ENCODE measurements at regions not wholly inside any gene's neighbourhood (a gene's known extent, or its start where the extent isn't known, plus 50 kb on each side); places are given as distances from the start of the nearest gene placed in this dataset.
"Not testable (repeated sequence)": the region's sequence is repeated elsewhere in the genome, so short reads cannot be mapped to it uniquely, and the experiment has no call there.

DNA sequence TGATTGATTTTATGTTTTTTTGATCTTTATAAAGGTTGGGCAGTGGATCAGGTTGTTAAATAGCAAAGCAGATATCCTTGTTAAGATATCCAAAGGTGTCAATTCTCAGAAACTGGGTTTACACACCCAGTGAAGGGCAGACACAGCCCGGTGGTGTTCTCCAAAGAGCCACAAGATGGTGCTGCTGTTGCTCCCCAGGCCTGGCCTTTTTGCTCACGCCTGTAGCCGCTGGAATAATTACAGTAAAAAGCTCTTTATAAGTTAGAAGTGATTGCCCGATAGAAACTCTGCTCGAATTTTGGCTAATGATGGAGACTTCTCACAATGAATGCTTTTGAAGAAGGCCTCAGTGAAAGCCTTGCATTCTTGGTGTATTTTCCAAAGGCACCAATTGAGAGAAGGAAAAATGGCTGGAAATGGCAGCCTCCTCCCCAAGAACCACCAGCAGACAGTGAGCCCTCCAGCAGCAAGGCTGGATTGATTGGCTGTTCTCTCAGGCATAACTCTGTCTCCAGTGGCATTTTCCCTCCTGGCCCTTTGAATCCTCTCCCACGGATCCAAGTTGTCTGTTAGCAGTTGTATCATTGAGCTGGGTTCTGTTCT, 120.5 kb upstream of the CHD6 start:
- ChIA-PET CTCF (interaction anchor here (1.2 kb wide), 3 partner anchors 24 to 1670 kb away, joined by 3 to 4 read pairs (median 3); no protein-coding TSS in a partner anchor), POLR2A (no interaction called here)

GRCh38 chr20:41735949-41736348, 117.8 kb upstream of the CHD6 start:
- CTCF ChIA-PET = no interaction called here
- POLR2A ChIA-PET = no interaction called here

DNA sequence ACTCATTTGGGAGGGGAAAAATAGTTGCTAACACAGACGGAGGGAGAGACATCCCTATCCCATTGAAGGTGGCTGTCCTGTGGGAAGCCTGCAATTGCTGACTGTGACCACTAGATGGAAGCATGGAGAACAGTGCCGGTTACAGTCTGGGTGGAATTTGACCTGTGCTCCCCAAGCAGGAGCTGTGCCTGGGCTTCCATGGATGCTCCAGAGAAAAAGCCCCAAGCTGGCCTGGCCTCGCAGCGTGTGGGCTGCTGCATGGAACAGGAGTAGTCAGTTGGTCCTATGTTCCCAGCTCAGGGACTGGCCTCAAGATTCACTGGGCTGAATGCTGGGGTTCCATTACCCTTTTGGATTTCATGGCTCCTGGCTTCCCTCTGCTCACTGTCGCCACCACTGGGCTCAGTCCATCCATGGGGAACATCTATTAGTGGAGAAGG, 116.3 kb upstream of the CHD6 start:
- ChIA-PET CTCF (interaction anchor here (1.2 to 1.4 kb wide), 2 partner anchors 12 to 13 kb away, joined by 3 read pairs; no protein-coding TSS in a partner anchor), POLR2A (no interaction called here)

- ChIA-PET CTCF (no interaction called here), POLR2A (no interaction called here)
Measured at GRCh38 chr20:41733151-41733550, 115.0 kb upstream of the CHD6 start.

GRCh38 chr20:41731198-41731597, 113.0 kb upstream of the CHD6 start:
- POLR2A ChIA-PET, CTCF ChIA-PET: not testable (repeated sequence)

GRCh38 chr20:41727681-41728080, 109.5 kb upstream of the CHD6 start:
- POLR2A ChIA-PET, CTCF ChIA-PET: not testable (repeated sequence)

DNA sequence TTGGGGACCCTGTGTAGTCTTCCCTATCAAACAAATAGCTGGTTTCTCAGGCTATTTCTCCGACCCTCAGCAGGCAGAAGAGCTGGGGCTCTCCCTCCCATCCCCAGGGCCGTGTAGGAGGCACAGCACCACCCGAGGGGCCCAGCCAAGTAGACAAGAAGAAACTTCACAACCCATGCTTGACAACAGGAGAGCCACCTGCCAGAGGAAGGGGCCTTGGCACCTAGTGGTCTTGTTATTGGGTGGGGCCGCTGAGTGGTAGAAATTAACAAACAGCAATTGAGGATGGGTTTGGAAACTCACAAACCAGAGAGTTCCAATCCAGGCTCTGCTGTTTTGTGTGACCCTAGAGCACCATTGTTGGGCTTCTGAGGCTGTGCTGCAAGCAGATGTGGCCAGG, 108.5 kb upstream of the CHD6 start:
- ChIA-PET POLR2A (no interaction called here), CTCF (no interaction called here)

GRCh38 chr20:41719151-41719550, 101.0 kb upstream of the CHD6 start:
- ChIA-PET CTCF (no interaction called here), POLR2A (no interaction called here)

DNA sequence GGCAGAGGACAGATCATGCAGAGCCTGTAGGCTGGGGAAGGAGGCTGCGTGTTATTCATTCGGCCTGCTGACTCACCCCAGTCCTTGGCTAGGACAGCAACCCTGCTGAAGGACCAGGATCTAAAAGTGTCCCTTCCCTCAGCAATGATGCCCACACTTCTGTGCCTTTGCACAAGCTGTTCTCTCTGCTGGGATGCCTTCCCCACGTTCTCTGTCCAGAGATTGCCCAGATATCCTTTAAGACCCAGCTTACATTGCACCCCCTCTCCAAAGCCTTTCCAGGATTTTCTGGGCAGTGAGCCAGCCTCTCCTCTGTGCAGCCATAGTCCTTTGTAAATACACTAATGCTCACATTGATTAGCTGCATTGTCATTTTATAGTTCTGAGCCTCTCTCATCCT, 99.3 kb upstream of the CHD6 start:
- CTCF ChIA-PET = no interaction called here
- POLR2A ChIA-PET = no interaction called here

DNA sequence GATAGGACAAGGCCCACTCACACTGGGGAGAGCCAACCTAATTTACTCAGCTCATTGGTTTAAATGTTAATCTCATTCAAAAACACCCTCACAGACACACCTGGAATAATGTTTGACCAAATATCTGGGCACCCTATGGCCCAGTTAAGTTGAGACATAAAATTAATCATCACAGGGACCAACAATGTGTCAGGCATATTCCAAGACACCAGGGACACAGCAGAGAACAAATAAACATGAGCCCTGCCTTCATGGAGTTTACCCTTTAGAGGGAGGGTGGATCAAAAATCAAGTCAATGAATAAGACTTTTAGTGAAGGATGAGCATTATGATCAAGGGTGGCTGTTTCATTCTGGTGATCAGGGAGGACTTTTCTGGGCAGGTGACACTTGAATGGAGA, 98.7 kb upstream of the CHD6 start:
- CTCF ChIA-PET = no interaction called here
- POLR2A ChIA-PET = no interaction called here

- ChIA-PET POLR2A (no interaction called here), CTCF (interaction anchor here (0.8 kb wide), 1 partner anchor 19 kb away, joined by 4 read pairs; no protein-coding TSS in a partner anchor)
Measured at GRCh38 chr20:41716436-41716835, 98.3 kb upstream of the CHD6 start.

- ChIA-PET CTCF (interaction anchor here (0.8 to 1.3 kb wide), 2 partner anchors 18 to 24 kb away, joined by 3 to 4 read pairs; no protein-coding TSS in a partner anchor), POLR2A (no interaction called here)
Measured at GRCh38 chr20:41715526-41715925, 97.3 kb upstream of the CHD6 start.

DNA sequence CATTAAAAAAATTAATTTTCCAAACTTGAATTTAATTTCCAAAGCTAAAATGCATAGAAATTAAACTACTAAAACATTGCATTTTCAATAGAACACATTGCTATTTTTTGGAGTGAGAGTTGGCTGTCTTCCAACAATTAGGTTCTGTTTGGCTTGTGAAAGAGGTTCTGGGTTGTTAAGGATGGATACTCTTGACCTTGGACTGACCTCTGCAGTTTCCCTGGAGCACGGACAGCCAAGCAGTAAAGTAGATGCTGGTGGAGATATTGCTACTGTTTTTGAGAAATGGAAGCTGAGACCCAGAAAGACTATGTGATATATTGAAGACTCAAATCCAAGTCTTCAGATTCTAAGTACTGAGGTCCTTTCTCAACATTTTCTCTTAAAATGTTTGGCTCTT, 95.9 kb upstream of the CHD6 start:
- POLR2A ChIA-PET = no interaction called here

GRCh38 chr20:41704896-41705295, 86.7 kb upstream of the CHD6 start:
- POLR2A ChIA-PET = interaction anchor here (0.5 kb wide), 1 partner anchor 1751 kb away, joined by 5 read pairs; no protein-coding TSS in a partner anchor
- CTCF ChIA-PET = interaction anchor here (0.6 kb wide), 1 partner anchor 9 kb away, joined by 3 read pairs; no protein-coding TSS in a partner anchor

More for the DNA sequence above, 95.9 kb upstream of the CHD6 start:
- CTCF ChIA-PET = interaction anchor here (1.3 kb wide), 1 partner anchor 9 kb away, joined by 3 read pairs; no protein-coding TSS in a partner anchor

- ChIA-PET POLR2A (interaction anchor here (0.7 kb wide), 1 partner anchor 43 kb away, joined by 5 read pairs; no protein-coding TSS in a partner anchor), CTCF (no interaction called here)
Measured at GRCh38 chr20:41702647-41703046, 84.5 kb upstream of the CHD6 start.

- ChIA-PET CTCF (no interaction called here), POLR2A (interaction anchor here (0.5 to 0.7 kb wide), 2 partner anchors 42 to 806 kb away, joined by 3 to 5 read pairs; no protein-coding TSS in a partner anchor)
Measured at GRCh38 chr20:41701588-41702348, 83.6 kb upstream of the CHD6 start.

- CTCF ChIA-PET, POLR2A ChIA-PET: not testable (repeated sequence)
Measured at GRCh38 chr20:41699673-41700072, 81.5 kb upstream of the CHD6 start.

DNA sequence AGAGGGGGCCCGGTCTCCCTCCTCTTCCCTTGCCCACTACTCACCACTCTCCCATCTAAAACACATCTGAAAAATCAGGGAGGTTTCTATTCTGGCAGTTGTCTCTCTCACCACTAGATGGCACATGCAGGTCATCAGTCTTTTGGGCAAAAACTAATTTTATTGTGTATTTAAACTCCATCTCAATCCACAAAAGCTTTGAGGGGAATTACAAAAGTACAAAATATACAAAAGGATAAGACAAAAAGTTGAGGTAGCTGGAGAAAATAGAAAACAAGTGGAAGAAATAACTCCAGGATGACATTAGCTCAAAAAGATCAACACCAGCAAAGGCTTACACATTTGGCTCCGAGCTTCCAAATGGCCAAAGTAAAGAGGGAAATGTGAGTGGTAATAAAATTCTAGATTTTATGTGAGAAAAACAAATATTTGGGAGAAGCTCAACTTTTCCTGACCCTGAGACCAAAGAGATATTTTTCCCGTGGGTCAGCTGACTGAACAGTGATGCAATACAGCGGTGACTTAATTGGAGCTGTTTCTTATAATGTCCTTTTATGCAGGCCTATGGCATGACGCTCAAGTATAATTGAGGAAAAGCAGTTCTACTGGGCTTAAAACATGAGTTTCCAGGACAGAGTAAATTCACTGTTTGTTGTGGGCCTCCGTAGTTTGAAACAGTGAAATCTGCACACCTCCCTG, 79.8 kb upstream of the CHD6 start:
- ChIA-PET CTCF (interaction anchor here (1.7 kb wide), 1 partner anchor 18 kb away, joined by 4 read pairs; no protein-coding TSS in a partner anchor), POLR2A (no interaction called here)

- ChIA-PET CTCF (interaction anchor here (1.7 kb wide), 1 partner anchor 20 kb away, joined by 4 read pairs; no protein-coding TSS in a partner anchor), POLR2A (no interaction called here)
Measured at GRCh38 chr20:41696428-41696827, 78.3 kb upstream of the CHD6 start.

DNA sequence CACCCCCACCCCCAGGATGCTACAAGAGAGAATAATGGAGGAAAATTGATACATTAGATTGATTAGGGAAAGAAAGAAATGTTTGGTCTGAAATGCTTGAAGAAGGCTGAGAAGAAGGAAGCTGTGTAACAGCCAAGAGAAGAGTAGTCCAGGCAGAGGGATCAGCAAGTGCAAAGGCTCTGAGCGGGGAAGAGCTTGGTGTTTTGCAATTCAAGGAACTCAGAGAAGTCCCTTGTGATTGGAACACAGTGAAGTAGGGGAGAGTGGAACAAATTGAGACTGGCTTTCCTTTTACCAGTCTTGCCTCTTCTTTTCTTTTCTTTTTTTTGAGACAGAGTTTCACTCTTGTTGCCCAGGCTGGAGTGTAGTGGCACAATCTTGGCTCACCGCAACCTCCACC, 76.6 kb upstream of the CHD6 start:
- CTCF ChIA-PET = no interaction called here

More for the DNA sequence above, 76.6 kb upstream of the CHD6 start:
- POLR2A ChIA-PET = no interaction called here

Data from activated CD8-positive, alpha-beta memory T cell treated with anti-CD3 and anti-CD28 coated beads for 36 hours (primary cell).